ENCODE measurements at regions not wholly inside any gene's neighbourhood (a gene's known extent, or its start where the extent isn't known, plus 50 kb on each side); places are given as distances from the start of the nearest gene placed in this dataset.

GRCh38 chr4:134326866-134327265, 125.3 kb upstream of the PABPC4L start (continued):
- TF ChIP-seq REST (IDR thresholded peaks at IDR 0.05; ENCODE audit: unreplicated experiment) (no peak), EZH2phosphoT487 (IDR thresholded peaks at IDR 0.05; ENCODE audit: unreplicated experiment) (no peak), NANOG (IDR thresholded peaks at IDR 0.05; ENCODE audit: borderline replicate concordance) (no peak), STAT1 (IDR thresholded peaks at IDR 0.05; ENCODE audit: unreplicated experiment) (no peak), CTCF (conservative IDR thresholded peaks at IDR 0.05; ENCODE audit: low read depth in 2 of 2) (no peak), EZH2 (IDR thresholded peaks at IDR 0.05; ENCODE audit: low read depth, unreplicated experiment) (no peak)

- H3K27ac Mint-ChIP-seq, result no peak overlapping the region
- Histone ChIP-seq H3F3A (replicated peaks; ENCODE audit: low read depth) (no peaks in the 10 kb centered on the region), H3K27ac (ENCODE audit: low read depth) (no peak overlapping the region), H3K4me1 (ENCODE audit: insufficient read depth) (no peaks in the 10 kb centered on the region), H4K20me1 (replicated peaks; ENCODE audit: insufficient read depth) (no peaks in the 10 kb centered on the region), H3K4me2 (no peak overlapping the region), H2AFZ (no peak overlapping the region), H3K36me3 (ENCODE audit: insufficient read depth) (no peaks in the 10 kb centered on the region), H3K9me2 (ENCODE audit: insufficient read depth) (no peaks in the 10 kb centered on the region), H3K27me3 (ENCODE audit: insufficient read depth) (no peaks in the 10 kb centered on the region), H3K4me3 (no peak overlapping the region), H3K79me2 (replicated peaks; ENCODE audit: insufficient read depth) (no peaks in the 10 kb centered on the region)
- peaks cover 13% of the 10 kb centered on the region; the same call in 2 of the 3 replicates for H3K9me3 Mint-ChIP-seq
- TF ChIP-seq ZNF462 (CRISPR knock-in tag; IDR thresholded peaks at IDR 0.05) (no peak), EZH2 (IDR thresholded peaks at IDR 0.05; ENCODE audit: low read depth, unreplicated experiment) (no peak), JUNB (IDR thresholded peaks at IDR 0.05; ENCODE audit: unreplicated experiment) (no peak), EZH2phosphoT487 (IDR thresholded peaks at IDR 0.05; ENCODE audit: unreplicated experiment) (no peak)
- 0 out of 3 replicates have a peak, but pooled peaks cover 6% of the 10 kb centered on the region for H3K36me3 Mint-ChIP-seq (ENCODE audit: low read depth)
- no peaks in the 10 kb centered on the region; the same call in 2 of the 3 replicates for H3K4me1 Mint-ChIP-seq
- H3K4me3 Mint-ChIP-seq, result no peak overlapping the region
- ATAC-seq (no peak), DNase-seq (ENCODE audit: low spot score) (no peak)
- H3K27me3 Mint-ChIP-seq (ENCODE audit: insufficient read depth, low read depth, poor library complexity), result no peaks in the 10 kb centered on the region
Measured at GRCh38 chr4:134324179-134324578, 122.6 kb upstream of the PABPC4L start.
